ENCODE measurements at regions not wholly inside any gene's neighbourhood (a gene's known extent, or its start where the extent isn't known, plus 50 kb on each side); places are given as distances from the start of the nearest gene placed in this dataset.

- Mint-ChIP-seq H3K36me3 (ENCODE audit: low read depth) (no peaks in the 10 kb centered on the region), H3K4me1 (no peaks in the 10 kb centered on the region), H3K27me3 (ENCODE audit: low read depth) (no peaks in the 10 kb centered on the region), H3K9me3 (peaks cover 5% of the 10 kb centered on the region), H3K27ac (ENCODE audit: unreplicated experiment) (no peak overlapping the region), H3K4me3 (no peak overlapping the region)
- TF ChIP-seq CTCF (conservative IDR thresholded peaks at IDR 0.05), result no peak
- no peak for DNase-seq (ENCODE audit: low read depth, low spot score)
These were observed 379.4 kb downstream of the RPS29 start for GRCh38 chr14:49206828-49207227.

DNA sequence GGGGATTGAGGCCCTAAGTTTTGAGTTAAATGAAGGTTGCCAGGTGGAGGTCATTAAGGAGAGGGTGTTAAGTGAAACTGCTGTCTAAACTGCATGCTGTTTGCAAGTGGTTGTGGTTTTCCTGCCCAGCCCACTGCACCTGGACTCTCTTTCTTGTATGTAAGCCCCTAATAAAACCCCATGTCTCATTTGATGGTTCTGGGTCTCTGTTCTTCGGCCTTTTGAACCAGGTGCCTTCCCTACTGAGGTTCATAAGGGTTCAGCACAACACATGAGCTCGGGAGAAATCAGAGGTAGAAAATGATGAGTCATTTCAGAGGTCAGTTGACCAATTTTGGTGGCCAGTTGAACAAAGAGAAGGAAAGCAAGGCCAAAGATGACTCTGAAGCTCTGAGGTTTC, 382.5 kb downstream of the RPS29 start:
- no peak for TF ChIP-seq CTCF (conservative IDR thresholded peaks at IDR 0.05)

DNA sequence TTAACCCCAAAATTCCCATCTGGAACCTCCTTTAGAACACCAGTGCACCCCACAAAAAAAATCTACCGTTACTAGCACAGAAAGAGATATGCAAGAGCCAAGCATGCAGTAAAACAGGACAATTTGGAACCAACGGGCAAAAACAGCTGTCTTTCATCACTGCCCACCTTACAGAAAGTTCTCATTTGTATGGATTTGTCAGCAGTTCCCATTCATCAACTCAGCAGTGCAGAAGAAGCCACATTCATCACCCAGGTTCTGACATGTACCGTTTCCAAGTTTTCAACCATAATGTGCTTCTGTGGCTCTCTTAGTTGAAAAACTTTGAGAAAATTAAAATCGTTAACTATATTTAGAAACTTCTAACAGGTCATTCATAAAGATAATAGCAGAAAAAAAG, 387.0 kb downstream of the RPS29 start:
- H3K27me3 Mint-ChIP-seq (ENCODE audit: low read depth), result no peaks in the 10 kb centered on the region
- H3K27ac Mint-ChIP-seq (ENCODE audit: unreplicated experiment), result no peak overlapping the region
- H3K36me3 Mint-ChIP-seq (ENCODE audit: low read depth), result no peaks in the 10 kb centered on the region
- no peak overlapping the region for H3K4me3 Mint-ChIP-seq
- peaks cover 5% of the 10 kb centered on the region for H3K9me3 Mint-ChIP-seq
- no peak for TF ChIP-seq CTCF (conservative IDR thresholded peaks at IDR 0.05)
- no peaks in the 10 kb centered on the region for H3K4me1 Mint-ChIP-seq
- DNase-seq (ENCODE audit: low read depth, low spot score), result no peak

More for the DNA sequence above, 382.5 kb downstream of the RPS29 start:
- no peaks in the 10 kb centered on the region for H3K27me3 Mint-ChIP-seq (ENCODE audit: low read depth)
- peaks cover 5% of the 10 kb centered on the region for H3K9me3 Mint-ChIP-seq
- peak overlapping the region; percentile 64 for H3K27ac Mint-ChIP-seq (ENCODE audit: unreplicated experiment)
- H3K4me3 Mint-ChIP-seq, result no peak overlapping the region
- H3K4me1 Mint-ChIP-seq, result no peaks in the 10 kb centered on the region
- no peak for DNase-seq (ENCODE audit: low read depth, low spot score)
- H3K36me3 Mint-ChIP-seq (ENCODE audit: low read depth), result no peaks in the 10 kb centered on the region

- H3K36me3 Mint-ChIP-seq (ENCODE audit: low read depth), result no peaks in the 10 kb centered on the region
- no peaks in the 10 kb centered on the region for H3K27me3 Mint-ChIP-seq (ENCODE audit: low read depth)
- no peak overlapping the region for H3K4me3 Mint-ChIP-seq
- TF ChIP-seq CTCF (conservative IDR thresholded peaks at IDR 0.05), result no peak
- no peak for DNase-seq (ENCODE audit: low read depth, low spot score)
- no peaks in the 10 kb centered on the region for H3K9me3 Mint-ChIP-seq
- H3K4me1 Mint-ChIP-seq, result peaks cover 4% of the 10 kb centered on the region
- no peak overlapping the region for H3K27ac Mint-ChIP-seq (ENCODE audit: unreplicated experiment)
These were observed 389.9 kb downstream of the RPS29 start for GRCh38 chr14:49196327-49196726.

DNA sequence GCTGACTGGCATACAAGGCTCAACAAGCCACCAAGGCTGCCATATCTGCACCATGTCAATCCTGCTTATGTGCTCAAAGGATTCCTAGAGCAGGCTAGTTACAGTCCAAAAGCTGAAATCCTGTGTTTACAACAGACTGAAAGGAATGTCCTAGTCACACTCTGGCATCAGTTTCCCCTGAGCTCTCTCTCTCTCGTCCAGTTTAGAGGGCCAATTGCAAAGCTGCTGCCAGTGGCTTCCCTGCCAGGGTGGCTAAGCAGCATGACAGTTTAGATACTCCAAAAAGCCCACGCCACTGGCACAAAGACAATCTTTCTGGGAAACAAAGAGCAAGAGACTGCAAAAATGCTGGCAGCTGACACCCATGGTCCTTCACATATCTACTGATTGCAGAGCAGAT, 392.1 kb downstream of the RPS29 start:
- DNase-seq (ENCODE audit: low read depth, low spot score), result no peak
- no peaks in the 10 kb centered on the region for H3K27me3 Mint-ChIP-seq (ENCODE audit: low read depth)
- no peaks in the 10 kb centered on the region for H3K9me3 Mint-ChIP-seq
- no peak for TF ChIP-seq CTCF (conservative IDR thresholded peaks at IDR 0.05)
- H3K27ac Mint-ChIP-seq (ENCODE audit: unreplicated experiment), result no peak overlapping the region
- H3K4me1 Mint-ChIP-seq, result peaks cover 25% of the 10 kb centered on the region
- H3K4me3 Mint-ChIP-seq, result no peak overlapping the region
- no peaks in the 10 kb centered on the region for H3K36me3 Mint-ChIP-seq (ENCODE audit: low read depth)
